SU-DHL-6 (cell line): ENCODE measurements at regions not wholly inside any gene's neighbourhood (a gene's known extent, or its start where the extent isn't known, plus 50 kb on each side); places are given as distances from the start of the nearest gene placed in this dataset.

ENCODE experiments used
- CTCF ChIP-seq: fragments of 200-600 bp; sonication (generic); IDR thresholded peaks from one replicate; pipeline ENCODE4 v1.5.1; 2017; ENCODE audit warnings: antibody characterized with exemption, mild to moderate bottlenecking, low read length, moderate library complexity; ENCODE audit not compliant: insufficient read depth, poor library complexity, severe bottlenecking
- EZH2phosphoT487 ChIP-seq: fragments of 200-600 bp; sonication (generic), shearing (Covaris generic); conservative IDR thresholded peaks from 2 replicates; pipeline ENCODE4 v1.6.1; 2018; ENCODE audit warnings: mild to moderate bottlenecking, antibody characterized with exemption, low read length, moderate library complexity, mixed read lengths

GRCh38 chr3:14274999-14275961, 96.7 kb downstream of the LSM3 start:
- TF ChIP-seq CTCF (peak; percentile 39), EZH2phosphoT487 (no peak)
